Dermis blood vessel endothelial cell (primary cell): ENCODE measurements at regions not wholly inside any gene's neighbourhood (a gene's known extent, or its start where the extent isn't known, plus 50 kb on each side); places are given as distances from the start of the nearest gene placed in this dataset.
"Not testable (repeated sequence)": the region's sequence is repeated elsewhere in the genome, so short reads cannot be mapped to it uniquely, and the experiment has no call there.

Source experiments
- DNase-seq: peaks from one replicate; pipeline ENCODE4 v3.0.0; 2010

- DNase-seq, result not testable (repeated sequence)
Observed at GRCh38 chr2:111291566-111291965, 170.9 kb downstream of the BCL2L11 start.

- DNase-seq, result not testable (repeated sequence)
Observed at GRCh38 chr2:111292232-111292968, 171.7 kb downstream of the BCL2L11 start.

GRCh38 chr2:111294699-111295098 lies 174.0 kb downstream of the BCL2L11 start:
- not testable (repeated sequence) for DNase-seq

- not testable (repeated sequence) for DNase-seq
Observed at GRCh38 chr2:111296122-111296804, 175.5 kb downstream of the BCL2L11 start.

- DNase-seq, result not testable (repeated sequence)
Observed at GRCh38 chr2:111297128-111297527, 176.4 kb downstream of the BCL2L11 start.

- not testable (repeated sequence) for DNase-seq
Observed at GRCh38 chr2:111298927-111299326, 178.2 kb downstream of the BCL2L11 start.

GRCh38 chr2:111299635-111300034 lies 178.9 kb downstream of the BCL2L11 start:
- DNase-seq, result not testable (repeated sequence)

- DNase-seq, result not testable (repeated sequence)
Observed at GRCh38 chr2:111301677-111302076, 181.0 kb downstream of the BCL2L11 start.

- peak; percentile 21 for DNase-seq
Observed at GRCh38 chr2:111302397-111303218, 181.9 kb downstream of the BCL2L11 start.

GRCh38 chr2:111307302-111307701 lies 186.6 kb downstream of the BCL2L11 start:
- not testable (repeated sequence) for DNase-seq

- DNase-seq, result not testable (repeated sequence)
Observed at GRCh38 chr2:111309231-111310075, 188.7 kb downstream of the BCL2L11 start.

- not testable (repeated sequence) for DNase-seq
Observed at GRCh38 chr2:111310395-111310794, 189.7 kb downstream of the BCL2L11 start.

GRCh38 chr2:111311568-111311967 lies 190.9 kb downstream of the BCL2L11 start:
- not testable (repeated sequence) for DNase-seq

- peak; percentile 68 for DNase-seq
Observed at GRCh38 chr2:111312897-111313607, 192.3 kb downstream of the BCL2L11 start.

GRCh38 chr2:111313711-111314110 lies 193.0 kb downstream of the BCL2L11 start:
- DNase-seq, result not testable (repeated sequence)

- DNase-seq, result not testable (repeated sequence)
Observed at GRCh38 chr2:111315188-111315917, 194.6 kb downstream of the BCL2L11 start.

- not testable (repeated sequence) for DNase-seq
Observed at GRCh38 chr2:111316221-111316741, 195.6 kb downstream of the BCL2L11 start.

GRCh38 chr2:111316881-111317549 lies 196.3 kb downstream of the BCL2L11 start:
- DNase-seq, result not testable (repeated sequence)

- not testable (repeated sequence) for DNase-seq
Observed at GRCh38 chr2:111319552-111319951, 198.8 kb downstream of the BCL2L11 start.

GRCh38 chr2:111320264-111320663 lies 199.6 kb downstream of the BCL2L11 start:
- not testable (repeated sequence) for DNase-seq
